ENCODE measurements at regions not wholly inside any gene's neighbourhood (a gene's known extent, or its start where the extent isn't known, plus 50 kb on each side); places are given as distances from the start of the nearest gene placed in this dataset.

- DNase-seq = no peak
These were observed 100.1 kb upstream of the NPHP3 start for GRCh38 chr3:132822266-132822665.

GRCh38 chr3:132821314-132821713 lies 99.1 kb upstream of the NPHP3 start:
- DNase-seq = no peak

- DNase-seq = no peak
These were observed 96.0 kb upstream of the NPHP3 start for GRCh38 chr3:132818251-132818650.

GRCh38 chr3:132817646-132818177 lies 95.5 kb upstream of the NPHP3 start:
- DNase-seq = no peak

GRCh38 chr3:132805071-132805470 lies 82.9 kb upstream of the NPHP3 start:
- no peak for DNase-seq

GRCh38 chr3:132804498-132804897 lies 82.3 kb upstream of the NPHP3 start:
- no peak for DNase-seq

- DNase-seq = no peak
These were observed 81.7 kb upstream of the NPHP3 start for GRCh38 chr3:132803889-132804288.

GRCh38 chr3:132800958-132801357 lies 78.7 kb upstream of the NPHP3 start:
- DNase-seq = no peak

GRCh38 chr3:132790806-132791205 lies 68.6 kb upstream of the NPHP3 start:
- no peak for DNase-seq

- no peak for DNase-seq
These were observed 67.8 kb upstream of the NPHP3 start for GRCh38 chr3:132789959-132790358.

- no peak for DNase-seq
These were observed 66.1 kb upstream of the NPHP3 start for GRCh38 chr3:132788301-132788671.

GRCh38 chr3:132787616-132788300 lies 65.5 kb upstream of the NPHP3 start:
- no peak for DNase-seq

GRCh38 chr3:132786890-132787289 lies 64.7 kb upstream of the NPHP3 start:
- no peak for DNase-seq

- DNase-seq = no peak
These were observed 63.1 kb upstream of the NPHP3 start for GRCh38 chr3:132785292-132785691.

- DNase-seq = no peak
These were observed 62.4 kb upstream of the NPHP3 start for GRCh38 chr3:132784502-132785025.

- DNase-seq = no peak
These were observed 60.9 kb upstream of the NPHP3 start for GRCh38 chr3:132783152-132783551.

- peak in 1 of 5 experiments; percentile 13 for DNase-seq
These were observed 59.7 kb upstream of the NPHP3 start for GRCh38 chr3:132781922-132782321.

GRCh38 chr3:132777171-132777570 lies 55.0 kb upstream of the NPHP3 start:
- no peak for DNase-seq

- DNase-seq = no peak
These were observed 50.9 kb upstream of the NPHP3 start for GRCh38 chr3:132773071-132773619.

- DNase-seq = no peak
These were observed 50.0 kb upstream of the NPHP3 start for GRCh38 chr3:132772252-132772651.

All from T-helper 2 cell (primary cell).